HG03558 (cell line): ENCODE measurements at regions not wholly inside any gene's neighbourhood (a gene's known extent, or its start where the extent isn't known, plus 50 kb on each side); places are given as distances from the start of the nearest gene placed in this dataset.

Experiments
- ATAC-seq: cut with Tn5 transposase; IDR thresholded peaks from one replicate; pipeline ENCODE4 v1.9.1; 2021; ENCODE audit warnings: moderate number of reproducible peaks; ENCODE audit not compliant: unreplicated experiment; ENCODE audit errors: extremely low read depth

DNA sequence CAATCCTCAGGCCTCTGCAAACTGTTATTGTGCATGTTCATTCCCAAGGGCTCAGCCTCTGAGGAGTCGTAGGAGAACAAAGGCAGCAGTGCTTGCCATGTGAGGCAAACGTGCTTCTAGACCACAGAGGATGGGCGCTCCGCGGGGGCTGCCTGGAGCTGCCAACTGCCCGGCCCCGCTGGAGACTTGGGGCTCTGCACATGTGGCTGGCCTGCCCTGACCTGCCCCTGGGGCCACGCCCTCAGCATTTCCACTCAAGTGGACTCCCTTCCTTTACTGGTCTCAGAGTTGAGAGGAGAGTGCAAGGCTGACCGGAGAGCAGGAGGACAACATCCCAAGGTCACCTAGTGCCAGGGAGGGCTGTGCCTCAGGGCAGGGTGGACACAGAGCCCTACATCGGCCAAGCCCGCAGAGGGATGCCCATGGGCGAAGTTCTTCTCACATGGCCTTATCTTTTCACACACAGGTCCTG, 222.3 kb upstream of the ZNF32 start:
- no peak for ATAC-seq

DNA sequence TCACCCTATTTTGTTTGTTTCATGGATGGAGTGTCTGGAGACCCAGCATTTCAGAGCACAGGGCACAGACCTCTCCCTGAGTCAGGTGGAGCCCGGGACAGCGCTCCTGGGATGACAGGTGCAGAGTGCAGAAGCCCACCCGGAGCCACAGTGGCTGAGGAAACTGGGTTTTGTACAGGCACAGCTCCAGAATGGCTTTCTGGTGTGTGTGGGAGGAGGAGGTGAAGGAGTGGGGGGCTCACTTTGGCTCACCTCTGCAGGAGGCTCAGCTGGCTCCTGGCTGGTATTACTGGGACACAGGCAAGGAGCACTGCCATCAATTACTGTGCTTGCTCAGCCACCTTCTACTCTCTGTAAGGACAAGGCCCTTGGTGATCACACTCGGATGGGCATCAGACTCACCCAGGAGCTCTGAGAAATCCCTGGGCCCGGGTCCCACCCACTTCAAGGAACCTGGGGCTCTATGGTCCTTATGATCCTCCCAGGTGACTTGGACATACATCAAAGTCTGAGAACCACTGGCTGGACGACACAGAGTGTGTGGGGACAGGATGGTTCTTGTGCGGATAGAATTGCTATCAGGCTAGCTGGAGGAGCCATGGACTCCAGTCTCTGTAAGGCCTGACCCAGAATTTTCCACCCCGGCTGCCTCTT, 221.1 kb upstream of the ZNF32 start:
- no peak for ATAC-seq

DNA sequence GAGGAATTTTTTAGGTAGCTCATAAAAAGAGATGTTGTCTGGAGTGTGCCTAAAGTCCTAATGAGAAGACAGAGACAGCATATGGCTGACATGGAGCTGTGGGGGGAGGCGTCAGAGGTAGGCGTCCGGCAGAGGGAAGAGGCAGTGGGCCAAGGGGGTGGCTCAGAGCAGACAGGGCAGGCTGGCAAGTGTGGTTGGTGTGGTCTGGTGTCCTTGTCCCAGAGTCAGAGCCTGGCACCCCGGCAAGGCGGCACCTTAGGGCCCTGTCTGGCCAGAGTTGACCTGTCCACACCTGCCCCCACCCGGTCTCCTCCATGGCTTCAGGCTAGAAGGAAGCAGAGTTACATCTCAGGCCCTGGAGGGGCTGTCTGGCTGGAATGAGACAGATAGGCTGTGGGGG, 220.3 kb upstream of the ZNF32 start:
- ATAC-seq = no peak

DNA sequence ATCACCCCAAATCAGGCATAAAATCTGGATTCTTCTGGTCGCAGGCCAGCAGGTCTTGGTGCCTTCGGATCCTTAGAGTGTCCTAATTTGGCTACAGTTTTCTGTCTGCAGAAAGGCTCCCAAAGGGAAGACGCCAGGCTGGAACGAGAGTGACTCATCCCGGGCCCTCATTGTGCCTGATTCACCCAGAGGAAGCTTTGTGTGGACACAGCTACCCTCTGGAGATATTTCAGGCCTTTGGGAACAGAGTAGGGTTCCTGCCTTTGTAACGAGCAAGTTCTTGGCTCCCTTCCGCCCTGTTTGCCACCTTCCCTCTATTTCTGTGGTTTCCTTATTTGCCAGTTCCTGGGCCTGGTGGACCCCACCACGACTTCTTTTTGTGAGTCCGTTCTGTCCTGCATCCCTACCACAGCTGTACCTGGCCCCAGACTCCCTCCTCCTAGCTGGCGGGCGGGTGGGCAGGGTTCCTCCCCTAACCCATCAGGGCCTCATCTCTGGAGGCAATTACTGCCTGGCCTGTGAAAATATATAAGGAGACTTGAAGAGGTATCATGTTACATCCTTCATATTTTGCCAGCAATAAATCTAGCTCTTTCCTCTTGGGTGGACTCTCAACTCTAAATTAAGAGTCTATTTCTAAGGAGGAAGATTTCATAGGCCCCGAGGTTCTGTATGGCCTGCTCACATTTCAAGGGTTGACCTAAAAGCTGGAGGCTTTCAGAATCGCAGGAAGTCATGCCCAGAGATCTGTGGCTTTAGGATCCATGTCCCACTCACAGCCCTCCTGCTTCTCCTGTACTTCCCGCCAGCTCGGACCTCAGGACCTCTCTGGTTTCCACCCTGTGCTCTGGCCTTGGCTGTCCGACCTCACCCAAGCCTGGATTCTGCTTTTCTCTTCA, 219.2 kb upstream of the ZNF32 start:
- ATAC-seq = no peak

DNA sequence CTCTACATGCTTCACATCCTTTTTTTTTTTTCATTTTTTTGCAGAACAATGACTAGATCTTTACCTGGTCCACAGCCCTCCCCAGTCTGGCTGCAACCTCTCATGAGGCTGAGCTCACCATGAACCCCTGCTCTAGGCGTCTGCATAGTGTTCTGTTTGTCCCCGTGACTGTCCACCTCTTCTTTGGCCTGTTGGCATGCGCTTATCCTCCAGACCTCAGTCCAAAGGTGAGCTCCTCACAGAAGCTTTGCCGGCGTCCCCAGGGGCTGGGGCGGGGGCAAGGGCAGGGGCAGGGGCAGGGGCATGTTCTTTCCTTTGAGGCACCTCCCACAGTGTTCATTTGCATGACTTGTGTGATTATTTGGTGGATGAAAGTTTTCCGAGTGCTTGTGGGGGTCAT, 218.4 kb upstream of the ZNF32 start:
- no peak for ATAC-seq

DNA sequence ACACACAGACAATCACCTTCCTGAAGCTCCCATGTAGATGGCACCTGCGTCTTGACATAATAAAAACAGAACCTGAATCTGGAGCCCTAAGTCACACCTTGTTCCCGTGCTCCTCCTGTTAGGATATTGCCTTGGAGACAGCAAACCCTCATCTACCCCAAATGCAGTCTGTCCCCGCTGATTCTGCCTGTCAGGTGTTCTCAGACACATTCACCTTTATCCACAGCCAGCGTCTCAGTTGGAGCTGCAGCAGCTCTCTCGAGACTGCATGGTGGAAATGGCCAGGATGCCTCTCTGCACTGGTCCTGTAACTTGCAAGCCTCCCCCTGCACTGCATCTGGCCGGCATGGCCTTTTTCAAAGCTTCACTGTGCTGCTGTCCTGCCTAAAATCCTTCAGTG, 218.0 kb upstream of the ZNF32 start:
- ATAC-seq = no peak

DNA sequence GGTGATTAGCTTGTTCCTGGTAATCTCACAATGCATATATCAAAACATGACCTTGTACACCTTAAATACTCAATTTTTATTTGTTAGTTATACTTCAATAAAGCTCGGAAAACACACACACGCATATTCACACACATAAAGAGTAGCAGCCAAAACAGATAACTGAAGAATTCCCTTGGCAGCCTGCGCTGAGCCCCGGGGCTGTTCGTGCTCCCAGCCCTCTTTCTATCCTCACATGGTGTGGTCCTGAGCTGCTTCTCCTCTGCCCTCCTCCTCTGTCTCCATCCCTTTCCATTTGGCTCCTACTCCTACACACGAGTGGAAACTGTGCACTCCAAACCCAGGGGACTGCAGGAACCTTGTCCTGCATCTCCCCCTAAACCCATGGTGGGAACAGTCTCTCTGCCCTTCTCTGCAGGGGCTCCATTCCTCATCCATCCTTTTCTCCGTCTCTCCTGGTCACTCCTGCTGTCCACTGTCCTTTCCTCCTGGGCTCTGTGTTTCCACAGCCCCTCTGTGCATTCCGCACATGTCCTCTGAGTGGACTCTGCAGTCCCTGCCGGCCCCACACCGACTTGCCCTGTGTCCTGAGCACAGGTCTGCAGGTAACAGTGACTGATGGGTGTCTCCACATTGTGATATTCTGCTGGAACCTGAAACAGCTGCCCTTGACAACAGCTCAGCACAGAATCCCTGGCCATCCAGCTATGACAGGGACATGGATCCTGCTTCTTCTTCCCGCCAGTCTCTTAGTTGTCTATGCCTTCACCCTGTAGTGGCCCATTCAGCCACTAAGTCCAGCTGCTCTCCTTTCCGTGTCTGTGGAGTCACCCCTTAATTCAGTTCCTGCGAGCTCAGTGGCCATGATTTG, 216.8 kb upstream of the ZNF32 start:
- no peak for ATAC-seq

DNA sequence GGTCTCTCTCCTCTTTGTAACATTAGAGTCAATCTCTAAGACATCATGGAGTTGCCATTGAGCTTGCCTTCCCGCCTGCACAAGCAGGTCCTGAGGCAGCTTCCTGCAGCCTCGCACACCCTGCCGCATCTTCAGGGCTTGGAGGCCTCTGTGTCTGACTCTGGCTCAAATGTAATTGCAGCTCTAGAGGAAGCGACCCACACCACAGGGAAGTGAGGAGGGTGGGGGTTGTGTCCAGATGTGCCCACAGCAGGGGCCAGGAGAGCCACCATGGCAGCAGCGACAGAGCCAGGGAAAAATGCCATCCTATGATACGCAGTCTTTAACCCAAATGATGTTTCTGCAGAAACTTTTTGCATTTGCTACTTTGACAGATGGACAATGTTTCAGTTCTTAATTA, 216.0 kb upstream of the ZNF32 start:
- ATAC-seq = no peak

DNA sequence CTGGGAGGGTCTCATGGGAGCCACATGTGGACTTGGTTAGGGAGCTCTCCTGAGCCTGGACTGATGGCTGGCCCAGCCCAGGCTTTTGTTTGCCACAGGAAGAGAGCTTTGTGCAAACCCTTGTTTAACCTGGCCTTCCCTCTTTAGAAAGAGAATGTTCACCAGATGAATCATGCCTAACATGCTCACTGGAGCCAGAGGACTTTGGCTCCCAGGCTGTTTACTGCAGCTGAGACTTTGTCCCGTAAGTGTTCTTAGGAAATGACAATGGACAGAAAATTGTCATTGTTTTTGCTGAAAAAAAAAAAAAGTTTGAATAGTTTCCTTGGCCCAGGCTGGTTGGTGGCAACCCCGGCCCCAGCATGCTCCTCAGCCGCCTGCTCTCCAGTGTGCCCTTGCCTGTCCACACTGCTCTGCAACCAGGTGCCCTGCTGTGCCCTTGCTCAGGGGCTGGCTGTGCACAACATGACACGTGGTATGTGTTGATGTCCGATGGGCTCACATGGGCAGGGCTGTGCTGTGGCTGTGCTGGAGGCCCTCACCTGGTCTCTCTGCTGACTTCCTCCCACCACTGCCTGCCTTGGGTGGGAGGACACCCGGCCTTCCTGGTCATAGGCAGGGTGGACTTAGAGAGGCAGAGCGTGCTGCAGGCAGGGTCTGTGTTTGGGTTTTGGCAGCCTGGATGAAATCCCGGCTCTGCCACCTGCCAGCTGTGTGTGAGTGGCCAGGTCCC, 215.3 kb upstream of the ZNF32 start:
- no peak for ATAC-seq

DNA sequence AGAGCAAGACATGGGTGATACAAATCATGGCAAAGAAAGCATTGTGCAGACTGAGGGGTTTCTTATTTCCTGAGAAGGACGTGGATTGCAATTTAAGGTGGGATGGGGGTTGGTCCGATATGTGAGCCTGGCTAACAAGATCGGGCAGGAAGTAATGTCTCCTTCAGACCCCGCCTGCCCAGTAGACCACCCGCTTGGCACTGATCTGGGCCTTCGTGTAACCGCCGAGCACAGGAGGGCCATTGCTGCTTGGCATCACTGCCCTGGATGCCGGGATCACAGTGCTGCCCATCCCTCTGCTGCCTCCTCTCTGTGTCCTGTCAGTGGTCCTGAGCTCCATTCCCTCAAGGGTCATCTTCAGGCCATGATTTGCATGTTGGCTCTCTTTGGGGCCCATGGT, 214.6 kb upstream of the ZNF32 start:
- no peak for ATAC-seq

DNA sequence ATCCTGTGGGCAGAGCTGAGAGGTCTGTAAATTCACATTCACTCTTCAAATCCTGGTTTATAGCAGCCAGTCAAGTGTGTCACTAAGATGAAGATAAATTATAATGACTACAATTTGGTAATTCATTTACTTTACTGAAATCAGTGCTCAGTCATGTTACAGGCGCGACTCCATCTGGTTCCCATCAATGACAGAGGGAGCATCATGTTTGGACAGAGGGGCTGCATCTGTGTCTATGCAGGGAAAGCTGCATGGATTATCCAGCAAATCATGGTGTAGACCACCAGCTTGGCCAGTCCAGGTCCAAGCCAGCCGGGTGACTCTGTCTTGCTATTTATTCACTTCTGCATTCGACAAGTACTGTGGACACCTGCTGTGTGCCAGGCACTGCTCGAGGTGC, 214.1 kb upstream of the ZNF32 start:
- ATAC-seq = no peak

DNA sequence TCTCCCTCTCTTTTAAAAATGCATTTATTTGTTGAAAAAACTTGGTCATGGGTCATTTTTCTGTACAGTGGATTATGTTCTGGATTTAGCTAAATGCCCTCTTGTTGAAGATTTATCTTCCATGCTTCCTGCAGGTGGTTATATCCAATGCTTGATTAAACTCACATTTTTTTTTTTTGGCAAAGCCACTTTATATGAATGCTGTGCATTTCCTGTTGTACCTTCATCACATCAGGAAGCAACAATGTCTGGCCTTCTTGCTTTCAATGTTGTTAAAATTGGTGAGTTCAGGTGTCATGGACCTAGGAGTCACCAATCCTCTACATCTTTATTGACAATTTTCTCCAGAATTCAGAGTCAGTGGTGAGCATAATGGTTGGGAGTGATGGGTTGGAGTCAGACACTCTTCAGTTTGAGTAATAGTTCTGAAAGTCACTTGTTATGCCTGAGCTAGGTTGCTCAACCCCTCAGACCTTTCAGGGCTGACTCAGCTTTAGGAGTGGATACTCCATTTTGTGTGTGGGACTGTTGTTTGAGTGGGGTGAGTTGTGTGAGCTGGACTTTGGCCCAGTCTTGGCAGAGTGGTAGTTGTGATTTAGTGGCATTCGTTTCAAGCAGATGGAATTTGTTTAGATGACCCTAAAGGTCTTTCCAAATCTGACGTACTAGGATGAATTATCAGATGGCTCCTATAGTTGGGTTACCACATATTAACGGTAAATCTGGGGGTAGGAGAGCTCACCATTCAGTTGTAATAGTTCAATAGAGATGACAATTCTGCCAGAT, 213.5 kb upstream of the ZNF32 start:
- no peak for ATAC-seq

DNA sequence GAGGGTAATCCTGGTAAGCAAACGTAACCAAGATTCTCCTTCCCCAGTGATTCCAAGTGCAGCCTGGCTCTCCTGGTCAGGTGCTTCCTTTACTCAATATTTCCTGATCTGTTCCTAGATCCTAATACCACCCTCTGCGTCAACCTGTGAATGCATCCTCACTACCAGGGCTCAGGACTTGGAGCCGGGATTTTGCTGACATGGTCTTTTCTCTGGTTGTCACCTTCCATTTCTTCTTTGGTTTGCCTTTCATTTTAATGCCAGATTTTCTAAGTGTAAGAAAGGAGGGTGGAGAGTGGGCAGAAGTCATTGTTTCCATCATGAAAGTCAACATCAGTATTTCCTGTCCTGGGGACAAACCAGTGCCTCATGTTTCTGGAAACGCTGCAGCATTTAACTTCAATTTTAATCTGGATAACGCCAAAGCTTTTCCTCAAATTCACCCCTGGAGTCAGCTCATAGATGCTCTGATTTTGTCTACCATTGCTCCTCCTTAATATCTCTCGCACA, 210.4 kb upstream of the ZNF32 start:
- no peak for ATAC-seq

DNA sequence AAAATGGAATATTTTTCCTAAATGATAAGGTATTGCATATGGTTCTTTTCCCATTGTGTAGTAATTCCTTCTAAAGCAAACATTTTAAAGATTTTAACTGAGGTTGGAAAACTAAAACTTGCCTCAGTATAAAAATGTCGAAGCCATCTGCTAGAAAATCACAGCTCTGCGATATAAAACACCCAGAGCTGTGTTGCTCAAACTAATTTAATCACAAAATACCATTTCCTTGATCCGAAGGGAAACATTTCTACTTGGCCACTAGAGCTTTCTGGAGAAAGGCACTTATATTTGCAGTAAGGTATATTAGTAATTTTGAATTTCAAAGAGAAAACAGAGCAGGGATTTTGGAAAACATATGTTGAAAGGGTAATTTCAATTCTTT, 209.2 kb upstream of the ZNF32 start:
- ATAC-seq = no peak

DNA sequence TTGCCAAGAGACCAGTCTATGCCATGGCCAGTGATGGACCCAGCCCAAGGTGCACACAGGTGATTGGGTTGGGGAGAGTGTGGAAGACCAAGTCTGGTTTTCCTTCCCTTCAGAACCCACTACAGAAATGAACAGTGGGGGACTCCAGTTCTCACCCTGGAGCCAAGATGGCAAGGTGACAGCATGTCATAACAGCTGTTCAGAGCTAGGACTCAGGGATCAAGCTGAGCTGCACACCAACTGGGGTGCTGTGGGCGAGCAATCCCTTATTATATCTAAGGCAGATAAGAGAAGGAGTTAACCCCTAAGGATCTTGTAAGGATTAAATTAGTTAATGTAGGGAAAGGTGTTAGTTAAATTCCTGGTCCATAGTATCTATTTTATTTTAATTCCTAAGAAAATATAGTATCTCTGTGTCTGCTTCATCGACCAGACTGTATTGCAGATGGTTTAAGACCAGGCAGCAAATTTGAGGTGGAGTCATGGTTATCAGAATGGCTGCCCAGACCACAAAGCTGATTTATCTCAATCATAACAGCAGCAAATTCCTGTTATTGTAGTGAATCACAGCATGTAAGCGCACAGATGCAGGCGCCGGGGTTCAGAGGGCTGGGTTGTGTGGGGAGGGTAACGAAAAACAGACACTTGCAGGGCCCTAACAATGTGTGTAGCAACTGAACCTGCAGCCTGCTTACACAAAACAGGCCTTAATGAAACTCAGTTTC, 208.7 kb upstream of the ZNF32 start:
- ATAC-seq = no peak

DNA sequence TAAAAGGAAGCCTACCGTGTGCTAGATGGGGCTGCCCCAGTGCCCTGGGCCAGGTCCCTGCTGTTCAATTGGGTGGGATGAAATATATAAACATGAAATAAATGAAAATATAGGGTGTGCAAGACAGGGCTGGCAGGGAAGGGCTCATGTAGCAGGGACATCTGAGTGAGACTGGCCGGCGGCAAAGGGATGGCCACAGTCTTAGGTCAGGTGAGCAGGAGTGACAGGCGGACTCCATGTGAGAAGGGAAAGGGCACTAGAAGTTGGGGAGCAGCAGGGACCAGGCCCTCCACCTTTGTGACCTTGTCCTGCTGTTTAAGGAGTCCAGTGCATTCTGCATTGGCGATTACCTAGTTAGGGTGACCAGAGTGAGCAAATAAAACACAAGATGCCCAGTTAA, 207.6 kb upstream of the ZNF32 start:
- ATAC-seq = no peak

DNA sequence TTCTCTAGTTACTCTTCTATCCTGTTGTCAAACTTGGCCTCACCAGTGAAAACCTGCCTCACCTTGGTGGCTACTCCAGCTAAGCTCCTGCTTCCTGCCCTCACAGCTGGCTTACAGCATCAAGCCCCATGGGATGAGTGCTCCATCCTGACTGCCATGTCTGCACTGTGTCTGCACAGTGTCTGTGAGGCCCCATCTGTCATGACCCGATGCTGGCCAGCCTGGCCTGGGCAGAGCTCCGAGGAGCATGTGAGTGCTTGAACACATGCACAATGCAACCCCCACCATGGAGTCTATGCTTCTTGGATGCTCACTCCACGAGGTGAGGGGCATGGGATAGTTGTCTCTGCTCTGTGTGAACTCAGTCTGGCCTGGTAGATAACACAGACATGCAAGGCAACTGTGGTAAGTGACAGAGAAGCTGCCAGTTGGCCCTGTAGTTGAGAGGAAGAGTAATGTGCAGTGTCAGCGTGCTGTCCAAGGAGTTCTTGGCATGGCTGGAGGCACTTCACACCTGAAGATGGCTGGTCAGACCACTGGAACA, 207.1 kb upstream of the ZNF32 start:
- ATAC-seq = no peak

DNA sequence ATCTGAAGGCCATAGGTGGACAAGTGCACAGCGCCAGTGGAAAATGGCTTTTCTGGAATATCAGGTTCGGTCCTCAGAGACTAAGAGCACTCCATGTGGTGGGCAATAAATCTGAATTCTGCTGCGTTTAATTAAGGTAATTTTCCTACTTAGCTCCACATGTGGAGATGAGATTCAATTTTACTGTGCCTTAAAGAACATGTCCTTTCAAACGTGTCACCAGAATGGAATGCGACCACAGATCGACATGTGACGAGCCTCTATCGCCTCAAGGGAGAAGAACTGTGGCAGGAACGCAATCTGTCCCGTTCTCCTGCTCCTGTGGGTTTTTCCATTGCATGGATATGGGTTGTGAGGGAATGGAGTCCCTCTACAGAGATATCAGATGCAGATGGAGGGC, 205.3 kb upstream of the ZNF32 start:
- ATAC-seq = no peak
